PC-9 (cell line): ENCODE measurements at regions not wholly inside any gene's neighbourhood (a gene's known extent, or its start where the extent isn't known, plus 50 kb on each side); places are given as distances from the start of the nearest gene placed in this dataset.

Source experiments
- EZH2 ChIP-seq: fragments of 200-600 bp; sonication (generic); IDR thresholded peaks from 2 replicates; pipeline ENCODE4 v1.8.0; 2017; ENCODE audit warnings: antibody characterized with exemption, low read depth
- TF ChIP-seq, protein P1 (sequence below): fragments of 200-600 bp; sonication (generic); conservative IDR thresholded peaks from 2 replicates; pipeline ENCODE4 v1.6.1; 2017; ENCODE audit warnings: mixed run types, antibody characterized with exemption, mild to moderate bottlenecking, moderate library complexity

DNA sequence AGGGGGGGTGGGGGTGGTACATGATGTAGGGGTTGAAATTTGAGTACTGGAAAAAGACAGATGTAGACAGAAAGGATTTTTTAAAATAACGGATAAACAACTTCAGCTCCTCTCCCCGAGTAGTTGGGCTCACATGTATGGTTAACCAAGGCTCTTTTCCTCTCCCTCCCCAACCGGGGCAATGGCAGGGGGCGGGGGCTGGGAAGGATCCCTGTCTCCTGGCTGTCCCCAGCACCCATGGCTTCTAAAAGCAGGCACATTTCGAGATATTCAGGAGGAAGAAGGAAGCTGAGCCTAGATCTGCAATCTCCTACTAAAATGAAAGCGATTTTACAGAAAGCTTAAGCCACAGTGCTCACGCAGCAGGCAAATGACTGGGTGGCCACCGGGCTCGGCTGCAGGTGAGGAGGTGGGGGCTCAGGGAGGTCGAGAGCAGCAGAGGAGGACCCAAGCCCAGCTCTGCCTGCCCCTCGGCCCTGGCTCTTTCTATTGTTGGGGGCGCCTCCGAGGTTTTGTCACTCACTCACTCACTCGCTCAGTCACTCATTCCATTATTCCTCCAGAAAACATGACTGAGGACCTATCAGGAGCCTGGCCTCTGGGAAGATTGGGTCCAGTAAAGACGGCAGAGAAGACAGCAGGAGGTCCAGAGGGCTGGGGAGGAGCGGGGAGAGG is 573.3 kb downstream of the PTPRU start:
- TF ChIP-seq, protein P1, sequence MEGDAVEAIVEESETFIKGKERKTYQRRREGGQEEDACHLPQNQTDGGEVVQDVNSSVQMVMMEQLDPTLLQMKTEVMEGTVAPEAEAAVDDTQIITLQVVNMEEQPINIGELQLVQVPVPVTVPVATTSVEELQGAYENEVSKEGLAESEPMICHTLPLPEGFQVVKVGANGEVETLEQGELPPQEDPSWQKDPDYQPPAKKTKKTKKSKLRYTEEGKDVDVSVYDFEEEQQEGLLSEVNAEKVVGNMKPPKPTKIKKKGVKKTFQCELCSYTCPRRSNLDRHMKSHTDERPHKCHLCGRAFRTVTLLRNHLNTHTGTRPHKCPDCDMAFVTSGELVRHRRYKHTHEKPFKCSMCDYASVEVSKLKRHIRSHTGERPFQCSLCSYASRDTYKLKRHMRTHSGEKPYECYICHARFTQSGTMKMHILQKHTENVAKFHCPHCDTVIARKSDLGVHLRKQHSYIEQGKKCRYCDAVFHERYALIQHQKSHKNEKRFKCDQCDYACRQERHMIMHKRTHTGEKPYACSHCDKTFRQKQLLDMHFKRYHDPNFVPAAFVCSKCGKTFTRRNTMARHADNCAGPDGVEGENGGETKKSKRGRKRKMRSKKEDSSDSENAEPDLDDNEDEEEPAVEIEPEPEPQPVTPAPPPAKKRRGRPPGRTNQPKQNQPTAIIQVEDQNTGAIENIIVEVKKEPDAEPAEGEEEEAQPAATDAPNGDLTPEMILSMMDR, result no peak
- no peak for TF ChIP-seq EZH2
